ENCODE measurements at regions not wholly inside any gene's neighbourhood (a gene's known extent, or its start where the extent isn't known, plus 50 kb on each side); places are given as distances from the start of the nearest gene placed in this dataset.
A peak's percentile ranks its signal among the peaks of the same experiment; 100 is the strongest.

GRCh38 chr4:111761531-111761930 lies 383.7 kb upstream of the FAM241A start:
- FAIRE-seq, result no peak
- TF ChIP-seq, protein P1, sequence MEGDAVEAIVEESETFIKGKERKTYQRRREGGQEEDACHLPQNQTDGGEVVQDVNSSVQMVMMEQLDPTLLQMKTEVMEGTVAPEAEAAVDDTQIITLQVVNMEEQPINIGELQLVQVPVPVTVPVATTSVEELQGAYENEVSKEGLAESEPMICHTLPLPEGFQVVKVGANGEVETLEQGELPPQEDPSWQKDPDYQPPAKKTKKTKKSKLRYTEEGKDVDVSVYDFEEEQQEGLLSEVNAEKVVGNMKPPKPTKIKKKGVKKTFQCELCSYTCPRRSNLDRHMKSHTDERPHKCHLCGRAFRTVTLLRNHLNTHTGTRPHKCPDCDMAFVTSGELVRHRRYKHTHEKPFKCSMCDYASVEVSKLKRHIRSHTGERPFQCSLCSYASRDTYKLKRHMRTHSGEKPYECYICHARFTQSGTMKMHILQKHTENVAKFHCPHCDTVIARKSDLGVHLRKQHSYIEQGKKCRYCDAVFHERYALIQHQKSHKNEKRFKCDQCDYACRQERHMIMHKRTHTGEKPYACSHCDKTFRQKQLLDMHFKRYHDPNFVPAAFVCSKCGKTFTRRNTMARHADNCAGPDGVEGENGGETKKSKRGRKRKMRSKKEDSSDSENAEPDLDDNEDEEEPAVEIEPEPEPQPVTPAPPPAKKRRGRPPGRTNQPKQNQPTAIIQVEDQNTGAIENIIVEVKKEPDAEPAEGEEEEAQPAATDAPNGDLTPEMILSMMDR (IDR thresholded peaks at IDR 0.05; ENCODE audit: insufficient read depth, missing control alignments), result no peak
- no peak for DNase-seq (ENCODE audit: insufficient read length, low spot score)

DNA sequence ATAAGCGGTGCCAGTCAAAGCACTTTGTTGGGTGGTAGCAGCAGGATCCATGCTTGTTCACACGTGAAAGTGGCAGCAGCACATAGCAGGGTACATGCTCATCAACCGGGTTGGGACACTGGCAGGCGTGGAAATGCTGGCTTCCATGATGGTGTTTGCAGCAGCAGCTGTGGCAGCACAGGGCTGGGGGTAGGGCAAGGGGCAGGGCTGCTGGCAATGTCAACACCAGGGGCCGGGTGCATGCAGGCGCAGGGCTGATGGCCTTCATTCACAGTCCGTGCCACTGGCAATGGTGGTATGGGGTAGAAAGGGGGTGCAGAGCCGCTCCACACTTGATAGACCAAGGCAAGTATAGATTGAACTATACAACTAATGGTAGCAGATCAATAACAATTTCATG lies 374.7 kb upstream of the FAM241A start:
- TF ChIP-seq, protein P1 (IDR thresholded peaks at IDR 0.05; ENCODE audit: insufficient read depth, missing control alignments), result no peak
- DNase-seq (ENCODE audit: insufficient read length, low spot score), result no peak
- no peak for FAIRE-seq

DNA sequence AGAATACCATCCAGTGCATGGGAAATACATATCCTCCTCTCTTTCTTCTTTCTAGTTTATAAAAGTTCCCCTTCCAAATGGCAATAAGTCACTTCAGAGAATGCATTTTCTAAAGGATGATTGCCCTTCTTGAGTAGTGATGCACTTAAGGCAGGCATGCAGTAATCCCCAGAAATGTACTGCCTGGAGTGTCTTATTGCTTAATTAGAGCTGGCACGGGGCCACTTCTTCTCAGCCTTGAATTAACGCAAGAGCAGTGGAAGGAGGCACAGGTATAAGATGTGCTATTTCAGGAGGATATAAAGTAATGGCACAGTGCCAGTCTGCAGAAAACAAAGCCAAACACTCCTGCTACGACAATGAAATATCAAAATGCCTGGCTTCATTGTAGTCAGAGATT lies 371.4 kb upstream of the FAM241A start:
- no peak for DNase-seq (ENCODE audit: insufficient read length, low spot score)
- FAIRE-seq, result no peak

GRCh38 chr4:111775556-111776297 lies 369.5 kb upstream of the FAM241A start:
- TF ChIP-seq, protein P1 (IDR thresholded peaks at IDR 0.05; ENCODE audit: insufficient read depth, missing control alignments), result no peak
- no peak for FAIRE-seq
- no peak for DNase-seq (ENCODE audit: insufficient read length, low spot score)

More for the DNA sequence above, 371.4 kb upstream of the FAM241A start:
- TF ChIP-seq, protein P1 (IDR thresholded peaks at IDR 0.05; ENCODE audit: insufficient read depth, missing control alignments), result no peak

DNA sequence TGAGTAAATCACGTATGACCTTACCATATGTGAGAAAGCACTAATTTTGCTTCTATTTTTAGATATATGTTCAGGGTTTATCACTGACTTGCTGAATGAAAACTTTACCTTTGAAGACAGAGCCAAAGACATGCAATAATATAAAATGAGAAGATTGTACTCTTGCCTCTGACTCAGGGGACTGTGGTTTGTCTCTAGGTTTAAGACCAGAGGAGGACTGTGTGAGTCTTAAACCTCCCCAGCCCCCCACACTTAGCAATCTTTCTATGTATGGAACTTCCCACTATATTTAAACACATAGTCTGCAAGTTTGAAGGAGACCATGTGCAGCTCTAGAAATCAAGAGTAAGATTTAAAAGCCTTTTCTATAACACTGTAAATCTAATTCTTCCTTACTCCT lies 368.7 kb upstream of the FAM241A start:
- TF ChIP-seq, protein P1 (IDR thresholded peaks at IDR 0.05; ENCODE audit: insufficient read depth, missing control alignments), result no peak
- FAIRE-seq (no peak), DNase-seq (ENCODE audit: insufficient read length, low spot score) (no peak)

- FAIRE-seq, result no peak
- TF ChIP-seq, protein P1 (IDR thresholded peaks at IDR 0.05; ENCODE audit: insufficient read depth, missing control alignments), result peak; percentile 24
- no peak for DNase-seq (ENCODE audit: insufficient read length, low spot score)
Observed at GRCh38 chr4:111778543-111778942, 366.7 kb upstream of the FAM241A start.

- TF ChIP-seq, protein P1 (IDR thresholded peaks at IDR 0.05; ENCODE audit: insufficient read depth, missing control alignments), result no peak
- FAIRE-seq, result no peak
- DNase-seq (ENCODE audit: insufficient read length, low spot score), result no peak
Observed at GRCh38 chr4:111780965-111781364, 364.3 kb upstream of the FAM241A start.
